Activated naive CD8-positive, alpha-beta T cell treated with anti-CD3 and anti-CD28 coated beads, Interleukin-2, amount 50 U/mL, for 24 hours (primary cell): ENCODE measurements at regions not wholly inside any gene's neighbourhood (a gene's known extent, or its start where the extent isn't known, plus 50 kb on each side); places are given as distances from the start of the nearest gene placed in this dataset.

ENCODE experiments used
- ATAC-seq: fragments of 150-1000 bp; cut with Tn5 transposase; one replicate; pipeline ENCODE4 v1.10.0; 2021
- DNase-seq: peaks from one replicate; pipeline ENCODE4 v3.0.0; 2021
- H3K27ac Mint-ChIP-seq: one replicate; pipeline ENCODE4 v1.8.0; 2021; ENCODE audit warnings: mild to moderate bottlenecking, mixed read lengths
- H3K27me3 Mint-ChIP-seq: one replicate; pipeline ENCODE4 v1.8.0; 2021; ENCODE audit warnings: mixed read lengths
- H3K36me3 Mint-ChIP-seq: one replicate; pipeline ENCODE4 v1.8.0; 2021; ENCODE audit warnings: low read depth, mixed read lengths
- H3K4me1 Mint-ChIP-seq: one replicate; pipeline ENCODE4 v1.8.0; 2021; ENCODE audit warnings: mixed read lengths
- H3K4me3 Mint-ChIP-seq: one replicate; pipeline ENCODE4 v1.8.0; 2021; ENCODE audit warnings: mild to moderate bottlenecking, moderate library complexity, mixed read lengths
- H3K9me3 Mint-ChIP-seq: one replicate; pipeline ENCODE4 v1.8.0; 2021; ENCODE audit warnings: mixed read lengths

GRCh38 chr20:50276119-50277063 is 85.8 kb downstream of the CEBPB start:
- H3K4me3 Mint-ChIP-seq, result no peak overlapping the region
- ATAC-seq, result no peak
- no peaks in the 10 kb centered on the region for H3K9me3 Mint-ChIP-seq
- no peaks in the 10 kb centered on the region for H3K4me1 Mint-ChIP-seq
- peaks cover 8% of the 10 kb centered on the region for H3K27me3 Mint-ChIP-seq
- no peaks in the 10 kb centered on the region for H3K36me3 Mint-ChIP-seq
- no peak for DNase-seq
- no peak overlapping the region for H3K27ac Mint-ChIP-seq

DNA sequence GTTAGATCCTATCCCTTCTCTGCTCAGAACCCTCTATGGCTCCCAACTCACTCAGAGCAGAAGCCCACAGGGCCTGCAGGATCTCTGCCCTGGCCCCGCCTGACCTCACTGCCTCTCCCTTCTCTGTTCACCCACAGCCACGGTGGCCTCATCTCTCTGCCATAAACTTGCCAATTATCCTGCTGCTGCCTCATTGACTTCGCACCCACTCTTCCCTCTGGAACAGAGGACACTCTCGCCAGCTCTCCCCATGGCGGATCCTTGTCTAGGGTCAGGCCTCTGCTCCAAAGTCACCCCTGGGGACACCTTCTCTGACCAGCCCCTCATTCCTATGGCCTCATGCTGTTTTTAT is 86.4 kb downstream of the CEBPB start:
- H3K4me1 Mint-ChIP-seq, result no peaks in the 10 kb centered on the region
- no peak overlapping the region for H3K27ac Mint-ChIP-seq

GRCh38 chr20:50277460-50278376 is 87.1 kb downstream of the CEBPB start:
- ATAC-seq (no peak), DNase-seq (no peak)
- H3K4me1 Mint-ChIP-seq, result no peaks in the 10 kb centered on the region
- H3K4me3 Mint-ChIP-seq, result peak overlapping the region; percentile 39
- H3K27ac Mint-ChIP-seq, result no peak overlapping the region
- H3K36me3 Mint-ChIP-seq, result no peaks in the 10 kb centered on the region
- H3K9me3 Mint-ChIP-seq, result no peaks in the 10 kb centered on the region
- peaks cover 4% of the 10 kb centered on the region for H3K27me3 Mint-ChIP-seq

More for the DNA sequence above, 86.4 kb downstream of the CEBPB start:
- Mint-ChIP-seq H3K36me3 (no peaks in the 10 kb centered on the region), H3K9me3 (no peaks in the 10 kb centered on the region), H3K4me3 (no peak overlapping the region), H3K27me3 (peaks cover 6% of the 10 kb centered on the region)
- DNase-seq, result no peak
- no peak for ATAC-seq

GRCh38 chr20:50278377-50278683 is 87.7 kb downstream of the CEBPB start:
- Mint-ChIP-seq H3K36me3 (no peaks in the 10 kb centered on the region), H3K4me1 (no peaks in the 10 kb centered on the region), H3K4me3 (peak overlapping the region; percentile 39), H3K9me3 (no peaks in the 10 kb centered on the region), H3K27ac (no peak overlapping the region), H3K27me3 (peaks cover 3% of the 10 kb centered on the region)
- ATAC-seq (no peak), DNase-seq (no peak)

DNA sequence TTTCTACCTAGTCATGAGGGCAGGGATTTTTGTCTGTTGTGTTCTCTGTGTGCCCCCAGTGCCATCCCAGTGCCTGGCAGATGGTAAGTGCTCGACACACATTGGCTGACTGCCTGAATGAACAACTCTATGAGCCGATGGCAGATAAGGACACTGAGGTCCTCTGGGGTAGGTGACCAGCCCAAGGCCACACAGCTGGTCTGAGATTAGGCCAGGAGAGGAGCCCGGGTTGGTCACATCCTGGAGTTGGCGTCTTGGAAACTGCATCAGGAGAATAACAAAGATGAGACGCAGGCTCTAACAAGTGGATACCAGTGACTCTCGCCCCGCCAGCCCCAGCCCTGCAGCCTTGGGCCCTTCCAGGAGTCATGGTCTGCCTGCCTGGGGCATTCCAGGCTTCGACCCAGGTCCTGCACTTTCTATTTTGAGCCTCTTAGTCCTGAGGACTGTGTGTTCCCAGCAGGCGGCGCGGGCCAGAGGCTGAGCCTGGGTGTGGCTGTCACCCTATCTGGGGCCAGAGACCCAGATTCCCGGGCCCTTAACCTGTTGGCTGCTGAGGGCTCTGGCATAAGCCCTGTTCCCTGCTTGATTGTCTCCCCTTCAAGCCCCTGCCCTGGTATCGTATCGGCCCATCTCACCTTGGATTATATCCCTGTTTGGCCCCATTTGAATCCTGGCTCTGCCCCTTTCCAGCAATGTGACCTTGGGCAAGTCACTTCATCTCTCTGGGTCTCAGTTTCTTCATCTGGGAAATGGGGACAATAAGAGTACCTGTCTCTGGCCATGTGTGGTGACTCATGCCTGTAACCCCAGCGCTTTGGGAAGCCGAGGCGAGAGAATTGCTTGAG is 88.3 kb downstream of the CEBPB start:
- Mint-ChIP-seq H3K36me3 (no peaks in the 10 kb centered on the region), H3K27me3 (peaks cover 3% of the 10 kb centered on the region), H3K4me1 (no peaks in the 10 kb centered on the region), H3K4me3 (no peak overlapping the region), H3K9me3 (no peaks in the 10 kb centered on the region), H3K27ac (no peak overlapping the region)
- DNase-seq (no peak), ATAC-seq (no peak)

- H3K9me3 Mint-ChIP-seq, result no peaks in the 10 kb centered on the region
- DNase-seq (no peak), ATAC-seq (no peak)
- peaks cover 3% of the 10 kb centered on the region for H3K27me3 Mint-ChIP-seq
- H3K36me3 Mint-ChIP-seq, result no peaks in the 10 kb centered on the region
- H3K27ac Mint-ChIP-seq, result no peak overlapping the region
- H3K4me1 Mint-ChIP-seq, result peaks cover 4% of the 10 kb centered on the region
- H3K4me3 Mint-ChIP-seq, result no peak overlapping the region
Observed at GRCh38 chr20:50279988-50280850, 89.6 kb downstream of the CEBPB start.

- no peaks in the 10 kb centered on the region for H3K9me3 Mint-ChIP-seq
- ATAC-seq (no peak), DNase-seq (no peak)
- H3K4me1 Mint-ChIP-seq, result peaks cover 10% of the 10 kb centered on the region
- H3K27ac Mint-ChIP-seq, result no peak overlapping the region
- peaks cover 5% of the 10 kb centered on the region for H3K27me3 Mint-ChIP-seq
- H3K36me3 Mint-ChIP-seq, result no peaks in the 10 kb centered on the region
- no peak overlapping the region for H3K4me3 Mint-ChIP-seq
Observed at GRCh38 chr20:50280851-50281655, 90.4 kb downstream of the CEBPB start.

DNA sequence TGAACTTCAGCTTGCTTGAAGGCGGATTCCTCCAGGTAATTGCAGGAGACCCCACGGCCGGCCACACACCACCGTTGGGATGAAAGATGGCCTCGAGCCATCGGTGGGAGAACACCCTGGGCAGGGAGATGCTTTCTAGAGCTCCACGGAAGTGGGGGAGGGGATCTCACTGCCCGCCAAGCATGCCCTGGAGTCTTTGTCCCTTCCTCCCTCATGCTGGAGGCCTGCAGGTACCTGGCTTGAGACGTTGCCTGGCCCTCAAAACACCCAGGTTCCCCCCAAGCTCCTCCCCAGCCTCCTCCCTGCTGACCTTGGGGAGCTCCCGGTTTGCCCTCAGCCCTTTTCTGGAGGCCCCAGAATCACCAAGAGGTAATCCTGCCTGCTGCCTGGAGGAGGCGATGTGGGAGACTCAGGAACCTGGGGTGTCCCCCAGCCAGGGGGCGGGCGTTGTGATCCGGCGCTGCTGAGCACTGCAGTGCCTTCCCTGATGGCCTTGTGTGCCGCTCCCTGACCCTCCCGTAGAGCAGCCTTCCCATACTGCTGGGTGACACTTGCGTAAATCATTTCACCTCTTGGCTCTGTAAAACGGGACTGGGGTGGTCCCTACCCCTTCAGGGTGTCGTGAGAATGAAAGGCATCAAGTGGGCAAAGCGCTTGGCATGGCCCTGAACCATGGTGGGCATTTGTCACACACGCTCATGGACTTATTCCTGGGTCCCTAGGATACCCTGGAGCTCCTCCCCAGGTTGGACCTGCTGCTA is 91.4 kb downstream of the CEBPB start:
- H3K27me3 Mint-ChIP-seq, result peaks cover 14% of the 10 kb centered on the region
- H3K27ac Mint-ChIP-seq, result no peak overlapping the region
- H3K36me3 Mint-ChIP-seq, result no peaks in the 10 kb centered on the region
- no peak overlapping the region for H3K4me3 Mint-ChIP-seq
- no peaks in the 10 kb centered on the region for H3K9me3 Mint-ChIP-seq
- peak; percentile 40 for DNase-seq
- ATAC-seq, result peak; percentile 5
- peaks cover 15% of the 10 kb centered on the region for H3K4me1 Mint-ChIP-seq

DNA sequence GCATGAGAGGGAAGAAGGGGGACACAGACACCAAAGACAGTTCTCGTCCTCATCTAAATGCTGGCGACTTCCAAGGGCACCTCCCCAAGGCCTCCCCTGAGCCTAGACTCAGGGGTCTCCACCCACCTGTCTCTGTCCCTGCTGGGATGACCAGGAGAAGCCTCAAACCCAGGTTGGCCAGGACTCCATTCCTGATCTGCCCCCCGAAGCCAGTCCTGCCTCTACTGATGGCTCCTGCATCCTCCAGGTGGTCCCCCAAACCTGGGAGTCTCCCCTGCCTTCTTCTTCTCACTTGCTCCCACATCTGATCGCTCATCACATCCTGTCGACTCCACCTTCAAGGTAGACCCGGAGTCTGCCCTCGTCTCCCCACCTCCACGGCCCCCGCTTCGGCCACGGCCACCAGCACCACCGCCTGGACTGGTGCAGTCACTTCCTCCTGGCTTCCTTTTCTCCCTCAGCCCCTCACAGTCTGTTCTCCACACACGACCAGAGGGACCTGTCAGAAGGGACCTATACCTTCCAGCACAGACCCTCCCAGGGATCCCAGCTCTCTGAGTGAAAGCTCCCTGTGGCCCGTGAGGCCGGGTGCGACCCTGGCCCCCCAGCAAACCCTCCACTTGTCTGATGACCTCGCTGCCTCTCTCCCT is 92.1 kb downstream of the CEBPB start:
- no peaks in the 10 kb centered on the region for H3K9me3 Mint-ChIP-seq
- no peak overlapping the region for H3K4me3 Mint-ChIP-seq
- peaks cover 15% of the 10 kb centered on the region for H3K4me1 Mint-ChIP-seq
- no peak overlapping the region for H3K27ac Mint-ChIP-seq
- peaks cover 16% of the 10 kb centered on the region for H3K27me3 Mint-ChIP-seq
- DNase-seq (no peak), ATAC-seq (no peak)
- H3K36me3 Mint-ChIP-seq, result no peaks in the 10 kb centered on the region

DNA sequence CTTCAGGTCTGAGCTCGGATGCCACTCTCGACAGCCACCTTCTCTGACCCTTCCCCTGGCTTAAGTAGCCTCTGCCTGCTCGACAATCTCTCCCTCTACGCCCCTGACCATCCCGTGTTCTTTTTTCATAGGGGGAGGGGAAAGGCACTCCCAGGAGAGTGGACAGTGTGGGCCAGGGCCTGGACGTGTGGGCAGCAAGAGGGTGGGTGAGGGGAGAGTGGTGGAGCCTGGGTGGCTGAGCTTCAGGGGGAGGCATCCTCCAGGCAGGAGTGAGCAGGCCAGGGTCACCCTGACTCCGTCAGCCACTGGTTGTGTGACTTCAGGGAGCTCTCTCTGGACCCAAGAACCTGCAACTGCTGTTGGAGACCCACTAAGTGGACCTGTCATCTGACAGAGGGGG is 92.7 kb downstream of the CEBPB start:
- Mint-ChIP-seq H3K27ac (no peak overlapping the region), H3K36me3 (no peaks in the 10 kb centered on the region), H3K9me3 (no peaks in the 10 kb centered on the region), H3K27me3 (peaks cover 17% of the 10 kb centered on the region), H3K4me1 (peaks cover 15% of the 10 kb centered on the region), H3K4me3 (no peak overlapping the region)
- ATAC-seq, result no peak
- no peak for DNase-seq

DNA sequence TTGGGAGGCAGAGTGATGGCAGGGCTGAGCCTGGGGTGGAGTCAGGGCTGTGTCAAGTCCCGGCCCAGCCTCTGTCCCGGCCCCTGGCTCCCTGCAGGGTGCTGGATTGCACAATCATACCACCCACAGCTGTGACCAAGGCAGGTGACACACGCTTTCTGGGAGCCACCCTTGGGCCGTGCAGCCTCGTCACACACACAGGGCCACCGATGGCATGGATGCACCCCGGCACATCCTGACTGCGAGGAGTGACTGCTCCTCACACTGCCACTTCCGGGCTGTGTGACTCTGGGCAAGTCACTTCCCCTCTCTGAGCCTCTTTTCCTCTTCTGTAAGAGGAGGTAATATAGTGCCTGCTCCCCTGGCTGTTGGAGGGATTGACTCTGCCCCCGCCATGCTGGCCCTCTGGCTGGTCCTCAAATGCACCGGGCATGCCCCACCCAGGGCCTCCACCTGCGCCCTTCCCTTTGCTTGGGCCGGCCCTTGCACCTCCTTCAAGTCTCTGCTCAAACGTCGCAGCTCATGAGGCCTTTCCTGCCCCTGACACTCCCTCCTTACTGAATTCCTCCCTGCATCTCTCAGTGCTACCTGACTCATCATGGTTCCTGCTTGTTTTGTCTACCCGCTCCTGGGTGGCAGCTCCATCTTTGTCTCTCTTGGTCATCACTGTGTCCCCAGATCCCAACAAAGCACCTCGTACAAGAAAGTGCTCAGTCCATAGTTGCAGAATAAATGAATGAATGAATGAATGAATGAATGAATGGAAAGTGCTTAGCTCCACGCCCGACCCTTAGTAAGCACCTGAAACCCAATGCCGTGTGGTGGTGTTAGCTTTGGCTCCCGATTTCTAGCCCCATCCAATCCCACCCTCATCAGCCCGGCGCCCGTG is 93.5 kb downstream of the CEBPB start:
- no peaks in the 10 kb centered on the region for H3K36me3 Mint-ChIP-seq
- no peak overlapping the region for H3K4me3 Mint-ChIP-seq
- DNase-seq (no peak), ATAC-seq (peak; percentile 50)
- H3K27me3 Mint-ChIP-seq, result peaks cover 17% of the 10 kb centered on the region
- peaks cover 15% of the 10 kb centered on the region for H3K4me1 Mint-ChIP-seq
- H3K27ac Mint-ChIP-seq, result no peak overlapping the region
- no peaks in the 10 kb centered on the region for H3K9me3 Mint-ChIP-seq
